ENCODE measurements at regions not wholly inside any gene's neighbourhood (a gene's known extent, or its start where the extent isn't known, plus 50 kb on each side); places are given as distances from the start of the nearest gene placed in this dataset.

DNA sequence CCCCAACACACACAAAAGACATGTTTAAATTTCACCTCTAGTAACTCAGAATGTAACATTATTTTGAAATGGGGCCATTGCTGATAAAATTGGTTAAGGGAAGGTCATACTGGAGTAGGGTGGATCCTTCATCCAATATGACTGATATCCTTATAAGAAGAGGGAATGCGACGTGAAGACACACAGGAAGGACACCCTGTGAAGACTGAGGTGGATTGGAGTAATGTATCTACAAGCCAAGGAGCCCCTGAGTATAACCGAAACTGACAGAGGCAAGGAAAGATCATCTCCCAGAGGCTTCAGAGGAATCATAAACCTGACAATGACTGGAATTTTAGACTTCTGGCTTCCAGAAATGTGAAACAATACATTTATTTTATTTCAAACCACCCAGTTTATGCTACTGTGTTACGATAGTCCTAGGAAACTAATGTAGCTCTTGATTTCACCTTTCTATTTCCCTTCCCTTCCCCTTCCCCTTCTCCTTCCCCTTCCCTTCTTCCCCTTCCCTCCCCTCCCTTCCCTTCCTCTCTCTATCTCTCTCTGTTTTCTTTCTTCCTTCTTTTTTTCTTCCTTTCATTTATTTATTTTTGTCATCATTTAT lies 1775.4 kb downstream of the LRRC4C start:
- intact Hi-C loops (cut with DNase I; ENCODE audit: low total_unique reads) = no loop called here
- no peak for DNase-seq
- H3K27me3 ChIP-seq = no peaks in the 10 kb centered on the region
- H3K4me3 ChIP-seq = no peak overlapping the region
- WGBS, 5 donors = 86 to 89% (median 87%) methylated on average over 4 of the region's 4 CpGs
- peaks cover 0 to 14% (median 6%) of the 10 kb centered on the region in 4 donors for H3K9me3 ChIP-seq
- H3K4me1 ChIP-seq = no peaks in the 10 kb centered on the region
- H3K27ac ChIP-seq = no peak overlapping the region
- H3K36me3 ChIP-seq = no peaks in the 10 kb centered on the region
- no peak for TF ChIP-seq EP300 (IDR thresholded peaks at IDR 0.05)
- TF ChIP-seq POLR2A (IDR thresholded peaks at IDR 0.05) = no peak
- TF ChIP-seq, protein P1, sequence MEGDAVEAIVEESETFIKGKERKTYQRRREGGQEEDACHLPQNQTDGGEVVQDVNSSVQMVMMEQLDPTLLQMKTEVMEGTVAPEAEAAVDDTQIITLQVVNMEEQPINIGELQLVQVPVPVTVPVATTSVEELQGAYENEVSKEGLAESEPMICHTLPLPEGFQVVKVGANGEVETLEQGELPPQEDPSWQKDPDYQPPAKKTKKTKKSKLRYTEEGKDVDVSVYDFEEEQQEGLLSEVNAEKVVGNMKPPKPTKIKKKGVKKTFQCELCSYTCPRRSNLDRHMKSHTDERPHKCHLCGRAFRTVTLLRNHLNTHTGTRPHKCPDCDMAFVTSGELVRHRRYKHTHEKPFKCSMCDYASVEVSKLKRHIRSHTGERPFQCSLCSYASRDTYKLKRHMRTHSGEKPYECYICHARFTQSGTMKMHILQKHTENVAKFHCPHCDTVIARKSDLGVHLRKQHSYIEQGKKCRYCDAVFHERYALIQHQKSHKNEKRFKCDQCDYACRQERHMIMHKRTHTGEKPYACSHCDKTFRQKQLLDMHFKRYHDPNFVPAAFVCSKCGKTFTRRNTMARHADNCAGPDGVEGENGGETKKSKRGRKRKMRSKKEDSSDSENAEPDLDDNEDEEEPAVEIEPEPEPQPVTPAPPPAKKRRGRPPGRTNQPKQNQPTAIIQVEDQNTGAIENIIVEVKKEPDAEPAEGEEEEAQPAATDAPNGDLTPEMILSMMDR (IDR thresholded peaks at IDR 0.05) = no peak
- no peak for TF ChIP-seq POLR2AphosphoS5 (IDR thresholded peaks at IDR 0.05)

DNA sequence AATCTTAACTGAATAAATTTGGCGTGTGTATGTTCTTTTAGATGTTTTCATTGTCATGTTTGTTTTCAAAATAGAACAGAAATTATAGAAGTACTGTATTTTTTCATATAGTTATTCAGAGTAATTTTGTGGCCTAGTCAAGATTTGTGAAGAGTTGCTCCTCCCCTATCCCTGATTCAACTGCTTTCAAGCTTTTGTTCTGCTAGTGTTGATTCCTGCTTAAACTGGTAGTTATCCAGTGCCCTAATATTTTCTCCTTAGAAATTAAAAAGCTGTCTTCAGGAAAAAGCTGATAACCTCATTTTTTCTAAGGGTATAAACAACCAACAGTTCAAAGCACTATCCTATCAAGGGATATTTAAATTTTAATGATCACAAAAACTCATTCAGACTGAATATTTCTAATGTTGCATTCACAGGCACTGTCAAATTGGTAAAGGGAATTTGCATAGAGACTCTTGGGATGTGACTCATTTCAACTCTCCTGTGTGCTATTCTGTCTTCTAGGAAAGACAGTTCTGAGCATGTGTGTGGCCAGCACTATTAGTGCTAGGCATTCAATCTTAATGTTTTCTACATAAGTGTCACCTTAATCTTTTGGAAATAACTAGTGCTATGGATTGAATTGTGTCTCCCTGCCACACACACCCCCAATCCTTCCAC lies 1776.0 kb downstream of the LRRC4C start:
- no peaks in the 10 kb centered on the region for H3K27me3 ChIP-seq
- WGBS, 5 donors = 48 to 76% (median 67%) methylated on average over 1 of the region's 1 CpG
- no peaks in the 10 kb centered on the region for H3K4me1 ChIP-seq
- peaks cover 0 to 14% (median 6%) of the 10 kb centered on the region in 4 donors for H3K9me3 ChIP-seq
- no peaks in the 10 kb centered on the region for H3K36me3 ChIP-seq
- DNase-seq = no peak
- H3K27ac ChIP-seq = no peak overlapping the region
- no peak overlapping the region for H3K4me3 ChIP-seq
- intact Hi-C loops (cut with DNase I; ENCODE audit: low total_unique reads) = no loop called here
- TF ChIP-seq, protein P1 (IDR thresholded peaks at IDR 0.05) = no peak
- TF ChIP-seq POLR2AphosphoS5 (IDR thresholded peaks at IDR 0.05) (no peak), POLR2A (IDR thresholded peaks at IDR 0.05) (no peak), EP300 (IDR thresholded peaks at IDR 0.05) (no peak)

DNA sequence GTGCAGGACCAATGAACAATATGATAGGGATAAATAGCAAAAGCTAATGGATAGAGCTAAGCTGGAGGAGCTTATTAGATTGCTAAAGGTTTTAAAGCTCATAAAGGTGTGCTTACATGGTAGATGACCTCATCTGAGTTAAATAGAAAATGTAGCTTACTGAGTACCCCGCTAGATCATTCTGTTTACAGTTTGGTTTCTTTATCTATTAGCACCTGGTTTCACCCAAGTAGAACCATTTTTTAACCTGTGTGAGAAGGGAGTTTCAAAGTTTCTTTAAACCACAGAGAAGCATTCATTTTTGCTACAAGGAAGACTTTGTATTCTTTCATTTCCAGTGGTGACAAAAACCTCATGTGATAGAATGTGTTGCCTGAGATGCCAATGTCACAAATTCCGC lies 1778.0 kb downstream of the LRRC4C start:
- no peak for DNase-seq
- WGBS, 5 donors = 59 to 85% (median 63%) methylated on average over 2 of the region's 2 CpGs
- Histone ChIP-seq H3K27me3 (no peaks in the 10 kb centered on the region), H3K4me1 (no peaks in the 10 kb centered on the region), H3K36me3 (no peaks in the 10 kb centered on the region), H3K4me3 (no peak overlapping the region), H3K27ac (no peak overlapping the region), H3K9me3 (peaks cover 0 to 14% (median 6%) of the 10 kb centered on the region in 4 donors)
- no peak for TF ChIP-seq POLR2AphosphoS5 (IDR thresholded peaks at IDR 0.05)
- no peak for TF ChIP-seq POLR2A (IDR thresholded peaks at IDR 0.05)
- no peak for TF ChIP-seq EP300 (IDR thresholded peaks at IDR 0.05)
- TF ChIP-seq, protein P1 (IDR thresholded peaks at IDR 0.05) = no peak
- intact Hi-C loops (cut with DNase I; ENCODE audit: low total_unique reads) = no loop called here

DNA sequence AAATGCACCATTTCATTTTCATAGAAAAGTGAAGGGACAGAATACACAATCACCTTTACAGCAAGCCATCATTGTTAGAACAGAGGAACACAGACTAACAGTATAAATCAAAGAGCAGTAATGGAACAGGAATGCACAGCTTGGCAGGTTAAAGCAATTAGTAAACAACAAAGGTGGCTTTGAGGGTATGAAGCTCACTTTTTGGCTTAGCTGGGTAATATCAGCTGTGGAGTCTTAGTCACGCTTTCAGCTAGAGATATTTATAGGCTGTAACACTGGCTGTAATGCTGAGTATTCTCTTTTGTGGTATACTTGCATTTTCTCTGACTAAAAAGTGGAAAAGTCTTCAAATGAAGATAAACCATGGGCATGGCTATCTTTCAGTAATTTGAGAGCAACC lies 1780.5 kb downstream of the LRRC4C start:
- TF ChIP-seq, protein P1 (IDR thresholded peaks at IDR 0.05) = no peak
- TF ChIP-seq POLR2A (IDR thresholded peaks at IDR 0.05) (no peak), EP300 (IDR thresholded peaks at IDR 0.05) (no peak), POLR2AphosphoS5 (IDR thresholded peaks at IDR 0.05) (no peak)
- WGBS, 5 donors = 42 to 57% (median 50%) methylated on average over 1 of the region's 1 CpG
- DNase-seq = no peak
- Histone ChIP-seq H3K36me3 (no peaks in the 10 kb centered on the region), H3K27me3 (no peaks in the 10 kb centered on the region), H3K4me3 (no peak overlapping the region), H3K4me1 (no peaks in the 10 kb centered on the region), H3K27ac (no peak overlapping the region), H3K9me3 (peaks cover 0 to 14% (median 6%) of the 10 kb centered on the region in 4 donors)
- intact Hi-C loops (cut with DNase I; ENCODE audit: low total_unique reads) = no loop called here

Data from stomach (tissue), 8 donors.